Smooth muscle cell (in vitro differentiated cells): ENCODE measurements at regions not wholly inside any gene's neighbourhood (a gene's known extent, or its start where the extent isn't known, plus 50 kb on each side); places are given as distances from the start of the nearest gene placed in this dataset.

Experiments used
- DNase-seq: peaks from one replicate; lab custom pipeline; 2025; ENCODE audit not compliant: unreplicated experiment; lab: John Stamatoyannopoulos, UW
- H2AFZ ChIP-seq: fragments of 200-600 bp; sonication (generic); 2 replicates; pipeline ENCODE4 v1.6.0; 2016; ENCODE audit warnings: antibody characterized with exemption, low read depth, mild to moderate bottlenecking
- H3F3A ChIP-seq: fragments of 200-600 bp; sonication (generic); 2 replicates; pipeline ENCODE4 v1.6.0; 2017; ENCODE audit warnings: antibody characterized with exemption, low read depth
- H3K27ac ChIP-seq: fragments of 200-600 bp; sonication (generic); 2 replicates; pipeline ENCODE4 v1.5.1; 2016; ENCODE audit warnings: low read depth, mild to moderate bottlenecking
- H3K27me3 ChIP-seq: fragments of 200-600 bp; sonication (generic); 2 replicates; pipeline ENCODE4 v1.6.1; 2016; ENCODE audit warnings: low read depth, mild to moderate bottlenecking
- H3K36me3 ChIP-seq: fragments of 200-600 bp; sonication (generic); 2 replicates; pipeline ENCODE4 v1.5.1; 2016; ENCODE audit warnings: low read depth
- H3K4me1 ChIP-seq: fragments of 200-600 bp; sonication (generic); 2 replicates; pipeline ENCODE4 v1.5.1; 2016; ENCODE audit warnings: low read depth
- H3K4me2 ChIP-seq: fragments of 200-600 bp; sonication (generic); 2 replicates; pipeline ENCODE4 v1.6.0; 2016; ENCODE audit warnings: mild to moderate bottlenecking
- H3K4me3 ChIP-seq: fragments of 200-600 bp; sonication (generic); 2 replicates; pipeline ENCODE4 v1.5.1; 2016; ENCODE audit warnings: mild to moderate bottlenecking
- H3K79me2 ChIP-seq: fragments of 200-600 bp; sonication (generic); 2 replicates; pipeline ENCODE4 v1.6.0; 2016; ENCODE audit warnings: low read depth, mild to moderate bottlenecking
- H3K9ac ChIP-seq: fragments of 200-600 bp; sonication (generic); 2 replicates; pipeline ENCODE4 v1.6.0; 2016; ENCODE audit warnings: low read depth
- H3K9me3 ChIP-seq: fragments of 200-600 bp; sonication (generic); replicated peaks from 2 replicates; pipeline ENCODE4 v1.5.1; 2016; ENCODE audit warnings: low read depth
- H4K20me1 ChIP-seq: fragments of 200-600 bp; sonication (generic); 2 replicates; pipeline ENCODE4 v1.6.0; 2016; ENCODE audit warnings: low read depth
- CTCF ChIP-seq: fragments of 200-600 bp; sonication (generic); IDR thresholded peaks from 2 replicates; pipeline ENCODE4 v1.5.1; 2017; ENCODE audit warnings: borderline replicate concordance, mild to moderate bottlenecking, antibody characterized with exemption; ENCODE audit not compliant: insufficient read depth, poor library complexity, severe bottlenecking
- WGBS: methylation state at CpG from one replicate; pipeline ENCODE4 v1.1.7; 2016; ENCODE audit warnings: low lambda C conversion rate; 5-methylcytosine and 5-hydroxymethylcytosine counted together

- Histone ChIP-seq H3K4me1 (no peaks in the 10 kb centered on the region), H3K27ac (no peak overlapping the region), H3K9me3 (no peaks in the 10 kb centered on the region), H3K79me2 (no peaks in the 10 kb centered on the region), H4K20me1 (peaks cover 12% of the 10 kb centered on the region), H2AFZ (no peak overlapping the region), H3F3A (no peaks in the 10 kb centered on the region), H3K27me3 (no peaks in the 10 kb centered on the region), H3K4me2 (no peak overlapping the region), H3K9ac (no peak overlapping the region), H3K36me3 (no peaks in the 10 kb centered on the region), H3K4me3 (no peak overlapping the region)
- no peak for TF ChIP-seq CTCF
- WGBS, result 94% methylated on average over 35 of the region's 35 CpGs
- no peak for DNase-seq
Observed at GRCh38 chr22:48707763-48708557, 1119.7 kb downstream of the BRD1 start.

GRCh38 chr22:48706934-48707762 is 1120.5 kb downstream of the BRD1 start:
- TF ChIP-seq CTCF, result no peak
- Histone ChIP-seq H2AFZ (no peak overlapping the region), H3K9ac (no peak overlapping the region), H3K9me3 (no peaks in the 10 kb centered on the region), H3K27ac (no peak overlapping the region), H3K4me2 (no peak overlapping the region), H3F3A (no peaks in the 10 kb centered on the region), H3K4me1 (no peaks in the 10 kb centered on the region), H3K79me2 (no peaks in the 10 kb centered on the region), H3K36me3 (no peaks in the 10 kb centered on the region), H3K27me3 (no peaks in the 10 kb centered on the region), H3K4me3 (no peak overlapping the region), H4K20me1 (peaks cover 4% of the 10 kb centered on the region)
- no peak for DNase-seq
- WGBS, result 86% methylated on average over 12 of the region's 15 CpGs

- H3K4me2 ChIP-seq, result no peak overlapping the region
- no peak overlapping the region for H3K9ac ChIP-seq
- no peak for TF ChIP-seq CTCF
- no peak overlapping the region for H2AFZ ChIP-seq
- no peak overlapping the region for H3K27ac ChIP-seq
- DNase-seq, result no peak
- no peaks in the 10 kb centered on the region for H3K79me2 ChIP-seq
- H3K36me3 ChIP-seq, result no peaks in the 10 kb centered on the region
- H3K4me1 ChIP-seq, result no peaks in the 10 kb centered on the region
- H4K20me1 ChIP-seq, result no peaks in the 10 kb centered on the region
- H3K27me3 ChIP-seq, result no peaks in the 10 kb centered on the region
- H3F3A ChIP-seq, result no peaks in the 10 kb centered on the region
- H3K4me3 ChIP-seq, result no peak overlapping the region
- WGBS, result 87% methylated on average over 13 of the region's 16 CpGs
- no peaks in the 10 kb centered on the region for H3K9me3 ChIP-seq
Observed at GRCh38 chr22:48705917-48706605, 1121.6 kb downstream of the BRD1 start.
